ENCODE measurements at regions not wholly inside any gene's neighbourhood (a gene's known extent, or its start where the extent isn't known, plus 50 kb on each side); places are given as distances from the start of the nearest gene placed in this dataset.

DNA sequence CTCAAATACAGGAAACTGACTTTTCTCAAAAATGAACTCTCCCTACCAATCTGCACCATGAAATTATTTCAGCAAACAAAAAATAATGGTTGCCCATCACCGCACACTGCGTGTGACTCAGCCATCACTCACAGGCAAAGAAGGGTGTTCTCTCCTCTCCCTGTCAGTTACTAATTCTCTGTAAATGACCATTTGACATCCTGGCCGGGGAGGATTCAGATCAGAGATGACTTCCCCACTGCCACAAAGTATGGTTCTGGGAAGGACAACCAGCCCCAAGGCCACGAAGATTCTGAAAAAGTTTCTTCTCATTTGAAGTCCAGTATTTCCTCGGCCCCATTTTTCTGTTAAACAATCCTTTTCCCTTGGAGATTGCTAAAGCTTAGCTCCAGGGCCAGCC, 199.4 kb downstream of the AUH start:
- peaks cover 33 to 46% (median 38%) of the 10 kb centered on the region in 3 donors for H3K4me1 Mint-ChIP-seq
- Histone ChIP-seq H3K27me3 (replicated peaks in 1 of 2; ENCODE audit: control insufficient read depth in 2 of 2, extremely low read depth in 1 of 2, insufficient read depth in 2 of 2, low read length in 1 of 2) (no peaks in the 10 kb centered on the region), H3K36me3 (ENCODE audit: control insufficient read depth in 2 of 2, extremely low read depth in 1 of 2, insufficient read depth in 1 of 2, low read length in 1 of 2) (no peaks in the 10 kb centered on the region), H3K9me3 (no peaks in the 10 kb centered on the region), H3K4me1 (ENCODE audit: control insufficient read depth in 1 of 2, extremely low read depth in 1 of 2, insufficient read depth in 2 of 2, low read length in 2 of 2) (peaks cover 17 to 76% of the 10 kb centered on the region in 2 experiments), H3K4me3 (ENCODE audit: control insufficient read depth in 1 of 2, extremely low read depth in 1 of 2, low read length in 1 of 2) (peak overlapping the region in 1 of 2 donors; percentile 23), H3K27ac (ENCODE audit: low read length) (peak overlapping the region; percentile 5)
- H3K27ac Mint-ChIP-seq = peak overlapping the region; percentile 74 to 76
- no peaks in the 10 kb centered on the region for H3K9me3 Mint-ChIP-seq
- DNase-seq = peak in 1 of 35 experiments; percentile 20
- H3K27me3 Mint-ChIP-seq = no peaks in the 10 kb centered on the region
- H3K4me3 Mint-ChIP-seq = peak overlapping the region in 2 of 3 donors; percentile 40 to 58
- POLR2A ChIA-PET = no interaction called here
- no peak for ATAC-seq (replicated peaks in 1 of 4)
- no peaks in the 10 kb centered on the region for H3K36me3 Mint-ChIP-seq
- WGBS (ENCODE audit: insufficient coverage) = 32% methylated on average over 4 of the region's 5 CpGs
- CTCF ChIA-PET = no interaction called here

DNA sequence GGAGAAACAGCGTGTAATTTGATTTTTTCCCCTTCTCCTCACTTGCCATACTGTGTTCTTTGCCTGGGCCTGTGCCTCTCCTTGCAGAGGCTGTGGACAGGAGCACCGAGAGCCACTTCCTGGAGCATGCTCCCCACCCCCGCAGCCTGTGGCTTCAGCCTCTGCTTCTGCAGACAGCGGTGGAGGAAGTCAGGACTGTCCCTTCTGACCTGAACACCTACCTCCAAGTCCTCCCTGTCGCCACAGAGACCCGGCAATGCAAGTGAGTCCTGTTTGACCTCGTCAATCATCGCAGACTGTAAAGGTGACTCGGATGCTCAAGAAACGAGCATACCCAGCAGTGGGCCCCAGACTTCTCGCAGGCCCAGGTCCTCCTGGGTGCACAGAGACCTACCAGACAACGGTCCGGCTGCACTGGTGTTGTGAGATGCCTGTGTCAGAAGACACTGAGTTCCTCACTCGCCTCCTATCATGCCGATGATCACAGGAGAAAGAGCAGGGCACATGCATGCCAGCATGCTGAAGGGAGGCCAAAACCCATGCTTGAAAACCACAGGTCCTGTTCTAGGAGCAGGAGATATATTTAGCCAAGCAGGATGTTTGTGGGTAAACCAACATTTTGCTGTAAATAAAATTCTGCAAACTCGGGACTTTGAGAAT, 198.8 kb downstream of the AUH start:
- ChIA-PET CTCF (no interaction called here), POLR2A (no interaction called here)
- H3K36me3 ChIP-seq (ENCODE audit: control insufficient read depth in 2 of 2, extremely low read depth in 1 of 2, insufficient read depth in 1 of 2, low read length in 1 of 2) = no peaks in the 10 kb centered on the region
- H3K9me3 Mint-ChIP-seq = no peaks in the 10 kb centered on the region
- DNase-seq (peak in 12 of 35 experiments; percentile 12 to 48 (median 28)), ATAC-seq (replicated peaks in 1 of 4) (peak; percentile 46 to 58 (median 50))
- 9% methylated on average over 12 of the region's 16 CpGs for WGBS (ENCODE audit: insufficient coverage)
- H3K36me3 Mint-ChIP-seq = no peaks in the 10 kb centered on the region
- peaks cover 17 to 70% of the 10 kb centered on the region in 2 experiments for H3K4me1 ChIP-seq (ENCODE audit: control insufficient read depth in 1 of 2, extremely low read depth in 1 of 2, insufficient read depth in 2 of 2, low read length in 2 of 2)
- no peaks in the 10 kb centered on the region for H3K27me3 ChIP-seq (replicated peaks in 1 of 2; ENCODE audit: control insufficient read depth in 2 of 2, extremely low read depth in 1 of 2, insufficient read depth in 2 of 2, low read length in 1 of 2)
- peak overlapping the region; percentile 74 to 76 for H3K27ac Mint-ChIP-seq
- peak overlapping the region in 1 of 2 donors; percentile 23 for H3K4me3 ChIP-seq (ENCODE audit: control insufficient read depth in 1 of 2, extremely low read depth in 1 of 2, low read length in 1 of 2)
- no peaks in the 10 kb centered on the region for H3K27me3 Mint-ChIP-seq
- H3K4me3 Mint-ChIP-seq = peak overlapping the region; percentile 25 to 58 (median 40)
- peaks cover 33 to 46% (median 38%) of the 10 kb centered on the region in 3 donors for H3K4me1 Mint-ChIP-seq
- H3K27ac ChIP-seq (ENCODE audit: low read length) = peak overlapping the region; percentile 53
- H3K9me3 ChIP-seq = no peaks in the 10 kb centered on the region

DNA sequence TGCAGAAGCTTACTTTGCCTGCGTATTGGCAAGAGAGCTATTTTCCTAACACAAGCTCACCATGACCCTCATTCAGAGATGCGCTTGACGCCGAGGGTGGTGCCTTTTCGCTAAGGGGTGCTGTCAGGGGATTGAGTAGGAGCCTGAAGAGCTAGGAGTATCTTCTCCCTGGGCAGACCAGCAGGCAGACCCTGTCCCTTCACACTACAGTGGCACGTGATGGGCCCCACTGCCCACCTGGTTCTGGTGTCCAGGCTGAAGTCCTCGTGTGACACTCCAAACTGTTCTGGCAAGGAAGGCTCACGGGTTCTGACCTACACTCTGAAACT, 198.3 kb downstream of the AUH start:
- Mint-ChIP-seq H3K27me3 (no peaks in the 10 kb centered on the region), H3K4me1 (peaks cover 33 to 46% (median 38%) of the 10 kb centered on the region in 3 donors), H3K9me3 (no peaks in the 10 kb centered on the region), H3K27ac (peak overlapping the region; percentile 52 to 76), H3K36me3 (no peaks in the 10 kb centered on the region), H3K4me3 (peak overlapping the region in 2 of 3 donors; percentile 40 to 58)
- 65% methylated on average over 4 of the region's 8 CpGs for WGBS (ENCODE audit: insufficient coverage)
- POLR2A ChIA-PET = no interaction called here
- peak overlapping the region; percentile 53 for H3K27ac ChIP-seq (ENCODE audit: low read length)
- H3K36me3 ChIP-seq (ENCODE audit: control insufficient read depth in 2 of 2, extremely low read depth in 1 of 2, insufficient read depth in 1 of 2, low read length in 1 of 2) = no peaks in the 10 kb centered on the region
- DNase-seq (no peak), ATAC-seq (replicated peaks in 1 of 4) (no peak)
- peak overlapping the region in 1 of 2 donors; percentile 23 for H3K4me3 ChIP-seq (ENCODE audit: control insufficient read depth in 1 of 2, extremely low read depth in 1 of 2, low read length in 1 of 2)
- peaks cover 17 to 65% of the 10 kb centered on the region in 2 experiments for H3K4me1 ChIP-seq (ENCODE audit: control insufficient read depth in 1 of 2, extremely low read depth in 1 of 2, insufficient read depth in 2 of 2, low read length in 2 of 2)
- H3K27me3 ChIP-seq (replicated peaks in 1 of 2; ENCODE audit: control insufficient read depth in 2 of 2, extremely low read depth in 1 of 2, insufficient read depth in 2 of 2, low read length in 1 of 2) = no peaks in the 10 kb centered on the region
- H3K9me3 ChIP-seq = no peaks in the 10 kb centered on the region
- CTCF ChIA-PET = no interaction called here

DNA sequence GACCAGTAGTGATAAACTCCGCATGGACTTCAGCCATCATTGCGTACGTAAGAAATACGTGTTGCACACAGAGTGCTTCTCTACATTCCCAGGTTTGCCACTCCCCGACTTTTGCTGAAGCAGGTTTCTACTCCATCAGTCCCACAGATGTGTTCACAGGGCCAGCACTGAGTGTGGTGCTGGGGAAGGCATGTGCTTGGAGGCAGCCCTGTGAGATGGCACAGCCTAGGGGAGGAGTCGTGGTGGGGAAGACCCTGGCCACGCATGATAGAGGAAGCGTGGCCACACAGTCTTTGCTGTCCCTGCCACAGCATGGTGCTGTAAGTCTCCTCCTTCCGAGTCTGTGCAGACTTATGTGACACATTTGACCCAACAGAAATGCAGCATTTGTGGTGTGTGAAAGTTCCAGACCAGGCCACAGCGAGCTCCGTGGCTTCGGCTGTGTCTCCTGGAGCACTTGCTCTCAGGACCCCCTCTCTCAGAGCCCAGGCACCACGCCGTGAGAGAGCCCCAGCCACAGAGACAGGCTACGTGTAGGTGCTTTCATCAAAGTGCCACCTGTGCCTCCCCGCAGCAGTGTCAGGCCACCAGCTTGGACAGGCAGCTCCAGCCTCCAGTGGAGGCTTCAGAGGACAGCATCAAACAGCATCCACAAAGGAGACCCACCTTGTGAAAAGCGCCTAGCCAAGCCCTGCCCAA, 197.8 kb downstream of the AUH start:
- H3K4me1 Mint-ChIP-seq = peaks cover 33 to 46% (median 38%) of the 10 kb centered on the region in 3 donors
- Histone ChIP-seq H3K27me3 (replicated peaks in 1 of 2; ENCODE audit: control insufficient read depth in 2 of 2, extremely low read depth in 1 of 2, insufficient read depth in 2 of 2, low read length in 1 of 2) (no peaks in the 10 kb centered on the region), H3K27ac (ENCODE audit: low read length) (peak overlapping the region; percentile 53), H3K36me3 (ENCODE audit: control insufficient read depth in 2 of 2, extremely low read depth in 1 of 2, insufficient read depth in 1 of 2, low read length in 1 of 2) (no peaks in the 10 kb centered on the region), H3K4me1 (ENCODE audit: control insufficient read depth in 1 of 2, extremely low read depth in 1 of 2, insufficient read depth in 2 of 2, low read length in 2 of 2) (peaks cover 17 to 65% of the 10 kb centered on the region in 2 experiments), H3K9me3 (no peaks in the 10 kb centered on the region), H3K4me3 (ENCODE audit: control insufficient read depth in 1 of 2, extremely low read depth in 1 of 2, low read length in 1 of 2) (no peak overlapping the region)
- POLR2A ChIA-PET = no interaction called here
- no peaks in the 10 kb centered on the region for H3K9me3 Mint-ChIP-seq
- H3K27ac Mint-ChIP-seq = peak overlapping the region; percentile 16 to 55
- CTCF ChIA-PET = interaction anchor here in 1 of 2 donors (0.7 kb wide), 1 partner anchor 13 kb away, joined by 3 read pairs; no protein-coding TSS in a partner anchor
- H3K4me3 Mint-ChIP-seq = peak overlapping the region in 1 of 3 donors; percentile 43
- H3K36me3 Mint-ChIP-seq = no peaks in the 10 kb centered on the region
- peak in 1 of 4 experiments; percentile 40 for ATAC-seq (replicated peaks in 1 of 4)
- H3K27me3 Mint-ChIP-seq = no peaks in the 10 kb centered on the region
- WGBS (ENCODE audit: insufficient coverage) = 66% methylated on average over 13 of the region's 17 CpGs
- peak in 9 of 35 experiments; percentile 15 to 44 (median 24) for DNase-seq
